SU-DHL-6 (cell line): ENCODE measurements at regions not wholly inside any gene's neighbourhood (a gene's known extent, or its start where the extent isn't known, plus 50 kb on each side); places are given as distances from the start of the nearest gene placed in this dataset.

Experiments
- H2AFZ ChIP-seq: fragments of 200-600 bp; sonication (generic); 2 replicates; pipeline ENCODE4 v1.6.1; 2014; ENCODE audit warnings: low read depth, mild to moderate bottlenecking, moderate library complexity, mixed read lengths, antibody characterized with exemption, low read length; ENCODE audit not compliant: severe bottlenecking
- H3F3A ChIP-seq: fragments of 200-600 bp; shearing (Covaris generic); 2 replicates; pipeline ENCODE4 v1.6.0; 2016; ENCODE audit warnings: antibody characterized with exemption, mild to moderate bottlenecking; ENCODE audit not compliant: insufficient read depth
- H3K27ac ChIP-seq: fragments of 200-600 bp; sonication (generic); 2 replicates; pipeline ENCODE4 v1.5.1; 2016; ENCODE audit warnings: low read depth, mild to moderate bottlenecking, low read length, moderate library complexity, mixed read lengths
- H3K27me3 ChIP-seq: fragments of 200-600 bp; sonication (generic), shearing (Covaris generic); 2 replicates; pipeline ENCODE4 v1.6.0; 2014; ENCODE audit warnings: mild to moderate bottlenecking, low read length
- H3K36me3 ChIP-seq: fragments of 200-600 bp; sonication (generic); 2 replicates; pipeline ENCODE4 v1.6.1; 2014; ENCODE audit warnings: mild to moderate bottlenecking, low read length, mixed read lengths
- H3K4me2 ChIP-seq: fragments of 300-600, 200-600 bp; shearing (Covaris generic), sonication (generic); 2 replicates; pipeline ENCODE4 v1.6.0; 2014; ENCODE audit warnings: low read length, low read depth, mild to moderate bottlenecking; ENCODE audit not compliant: poor library complexity, severe bottlenecking
- H3K4me3 ChIP-seq: fragments of 200-600 bp; sonication (generic); 2 replicates; pipeline ENCODE4 v1.5.1; 2014; ENCODE audit warnings: antibody characterized with exemption, low read length, mild to moderate bottlenecking, mixed read lengths; ENCODE audit not compliant: insufficient read depth, poor library complexity, severe bottlenecking
- H3K79me2 ChIP-seq: fragments of 200-600 bp; sonication (generic); 2 replicates; pipeline ENCODE4 v1.6.1; 2014; ENCODE audit warnings: mild to moderate bottlenecking, low read length, moderate library complexity; ENCODE audit not compliant: insufficient read depth
- H3K9ac ChIP-seq: fragments of 200-600 bp; sonication (generic); 2 replicates; pipeline ENCODE4 v1.7.0; 2014; ENCODE audit warnings: mild to moderate bottlenecking, low read length
- H3K9me2 ChIP-seq: fragments of 200-600 bp; sonication (generic); replicated peaks from 2 replicates; pipeline ENCODE4 v1.6.1; 2014; ENCODE audit warnings: low read length; ENCODE audit not compliant: insufficient read depth
- H3K9me3 ChIP-seq: fragments of 200-600 bp; sonication (generic); 2 replicates; pipeline ENCODE4 v1.6.1; 2014; ENCODE audit warnings: low read length, mixed read lengths; ENCODE audit not compliant: insufficient read depth
- H4K20me1 ChIP-seq: fragments of 200-600 bp; sonication (generic); 2 replicates; pipeline ENCODE4 v1.6.1; 2014; ENCODE audit warnings: low read depth, mild to moderate bottlenecking, antibody characterized with exemption, low read length, moderate library complexity, mixed read lengths
- CTCF ChIP-seq: fragments of 200-600 bp; sonication (generic); IDR thresholded peaks from one replicate; pipeline ENCODE4 v1.5.1; 2017; ENCODE audit warnings: antibody characterized with exemption, mild to moderate bottlenecking, low read length, moderate library complexity; ENCODE audit not compliant: insufficient read depth, poor library complexity, severe bottlenecking
- EZH2phosphoT487 ChIP-seq: fragments of 200-600 bp; sonication (generic), shearing (Covaris generic); conservative IDR thresholded peaks from 2 replicates; pipeline ENCODE4 v1.6.1; 2018; ENCODE audit warnings: mild to moderate bottlenecking, antibody characterized with exemption, low read length, moderate library complexity, mixed read lengths

DNA sequence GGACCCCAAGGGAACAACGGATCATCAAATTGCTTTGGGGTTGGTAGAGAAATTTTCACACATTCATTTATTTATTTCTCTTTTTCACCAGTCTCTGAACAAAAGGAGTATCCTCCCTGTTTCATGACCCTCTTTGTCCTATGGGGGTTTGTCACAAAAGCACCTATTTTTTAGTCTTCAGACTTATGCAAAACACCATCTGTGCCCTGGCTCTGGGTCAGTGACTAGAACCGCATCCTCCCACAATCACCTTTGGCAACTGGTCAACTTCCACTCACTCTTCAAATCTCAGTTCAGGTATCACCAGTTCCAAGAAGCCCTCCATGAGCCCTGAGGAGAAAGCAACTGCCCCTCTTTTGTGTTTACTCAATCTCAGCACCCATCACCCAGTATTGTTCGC, 395.7 kb downstream of the CDK5RAP2 start:
- TF ChIP-seq CTCF (no peak), EZH2phosphoT487 (no peak)
- Histone ChIP-seq H4K20me1 (no peaks in the 10 kb centered on the region), H3K4me2 (no peak overlapping the region), H3K9me2 (no peaks in the 10 kb centered on the region), H3F3A (no peaks in the 10 kb centered on the region), H3K27ac (no peak overlapping the region), H2AFZ (no peak overlapping the region), H3K9ac (no peak overlapping the region), H3K27me3 (no peaks in the 10 kb centered on the region), H3K79me2 (no peaks in the 10 kb centered on the region), H3K4me3 (no peak overlapping the region), H3K9me3 (no peaks in the 10 kb centered on the region), H3K36me3 (no peaks in the 10 kb centered on the region)

GRCh38 chr9:120183615-120184014, 396.4 kb downstream of the CDK5RAP2 start:
- H3K36me3 ChIP-seq, result no peaks in the 10 kb centered on the region
- H2AFZ ChIP-seq, result no peak overlapping the region
- no peaks in the 10 kb centered on the region for H3K9me2 ChIP-seq
- no peaks in the 10 kb centered on the region for H3K27me3 ChIP-seq
- H3K4me2 ChIP-seq, result no peak overlapping the region
- H3K4me3 ChIP-seq, result no peak overlapping the region
- TF ChIP-seq EZH2phosphoT487, result no peak
- TF ChIP-seq CTCF, result no peak
- no peaks in the 10 kb centered on the region for H3K79me2 ChIP-seq
- no peaks in the 10 kb centered on the region for H4K20me1 ChIP-seq
- H3K9me3 ChIP-seq, result no peaks in the 10 kb centered on the region
- H3F3A ChIP-seq, result no peaks in the 10 kb centered on the region
- H3K9ac ChIP-seq, result no peak overlapping the region
- H3K27ac ChIP-seq, result no peak overlapping the region

DNA sequence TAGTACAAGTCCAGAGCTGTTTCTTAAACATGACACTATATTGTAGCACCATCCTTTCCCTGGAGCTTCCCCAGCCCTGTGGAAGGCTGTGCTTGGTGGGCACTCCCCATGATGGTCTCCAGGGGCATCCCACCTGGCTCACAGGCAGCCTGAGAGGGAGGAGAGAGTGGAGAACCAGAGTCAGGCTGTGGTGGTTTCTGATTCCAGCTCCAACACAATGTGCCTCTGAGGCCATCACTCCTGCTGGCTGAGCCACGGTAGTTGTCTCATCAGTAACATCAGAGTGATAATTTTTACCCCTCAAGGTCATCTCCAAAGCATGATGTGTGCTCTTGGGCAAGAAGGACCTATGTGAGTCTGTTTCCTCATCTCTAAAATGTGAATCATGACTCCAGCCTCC, 398.0 kb downstream of the CDK5RAP2 start:
- H3F3A ChIP-seq, result no peaks in the 10 kb centered on the region
- no peaks in the 10 kb centered on the region for H3K9me2 ChIP-seq
- no peak overlapping the region for H3K9ac ChIP-seq
- H3K4me3 ChIP-seq, result no peak overlapping the region
- H4K20me1 ChIP-seq, result no peaks in the 10 kb centered on the region
- no peak overlapping the region for H3K27ac ChIP-seq
- no peak for TF ChIP-seq CTCF
- TF ChIP-seq EZH2phosphoT487, result no peak
- H3K36me3 ChIP-seq, result no peaks in the 10 kb centered on the region
- no peak overlapping the region for H2AFZ ChIP-seq
- no peak overlapping the region for H3K4me2 ChIP-seq
- H3K27me3 ChIP-seq, result no peaks in the 10 kb centered on the region
- H3K79me2 ChIP-seq, result no peaks in the 10 kb centered on the region
- no peaks in the 10 kb centered on the region for H3K9me3 ChIP-seq

DNA sequence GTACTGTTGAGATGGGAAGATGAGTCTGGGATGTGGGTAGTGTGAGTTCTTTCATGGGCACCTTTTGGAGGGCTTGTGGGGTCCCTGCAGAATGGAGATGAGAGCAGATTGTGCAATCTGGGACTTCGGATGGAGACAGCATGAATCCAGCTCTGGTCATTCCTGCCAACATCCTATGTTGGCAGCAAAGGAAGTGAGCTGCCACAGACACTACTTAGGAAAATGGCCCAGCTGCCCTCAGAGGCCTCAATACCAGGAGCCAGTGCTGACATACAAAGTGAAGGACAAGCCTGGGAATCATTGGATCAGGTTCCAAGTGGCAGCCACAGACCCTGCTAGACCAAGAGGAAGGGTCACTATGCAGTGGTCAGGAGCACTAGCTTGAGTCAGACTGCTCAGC, 402.8 kb downstream of the CDK5RAP2 start:
- H2AFZ ChIP-seq, result no peak overlapping the region
- H3F3A ChIP-seq, result no peaks in the 10 kb centered on the region
- H3K27ac ChIP-seq, result no peak overlapping the region
- H3K36me3 ChIP-seq, result no peaks in the 10 kb centered on the region
- H3K4me3 ChIP-seq, result no peak overlapping the region
- TF ChIP-seq EZH2phosphoT487 (no peak), CTCF (no peak)
- no peak overlapping the region for H3K4me2 ChIP-seq
- H3K9me2 ChIP-seq, result no peaks in the 10 kb centered on the region
- H3K27me3 ChIP-seq, result no peaks in the 10 kb centered on the region
- H3K79me2 ChIP-seq, result no peaks in the 10 kb centered on the region
- H3K9me3 ChIP-seq, result no peaks in the 10 kb centered on the region
- H4K20me1 ChIP-seq, result no peaks in the 10 kb centered on the region
- no peak overlapping the region for H3K9ac ChIP-seq
